IgD-negative memory B cell (primary cell): ENCODE measurements at regions not wholly inside any gene's neighbourhood (a gene's known extent, or its start where the extent isn't known, plus 50 kb on each side); places are given as distances from the start of the nearest gene placed in this dataset.
"Not testable (repeated sequence)": the region's sequence is repeated elsewhere in the genome, so short reads cannot be mapped to it uniquely, and the experiment has no call there.

Source experiments
- H3K27ac Mint-ChIP-seq, 3 donors: one replicate each; pipeline ENCODE4 v1.8.0; 2020 to 2022; ENCODE audit warnings: mild to moderate bottlenecking in 3 of 3, mixed read lengths in 3 of 3, moderate library complexity in 1 of 3
- H3K27me3 Mint-ChIP-seq: one replicate; pipeline ENCODE4 v1.8.0; 2021; ENCODE audit warnings: mixed read lengths
- H3K36me3 Mint-ChIP-seq: one replicate; pipeline ENCODE4 v1.8.0; 2020; ENCODE audit warnings: mild to moderate bottlenecking, mixed read lengths
- H3K4me1 Mint-ChIP-seq, 3 donors: one replicate each; pipeline ENCODE4 v1.8.0; 2020 to 2022; ENCODE audit warnings: mixed read lengths in 3 of 3, mild to moderate bottlenecking in 1 of 3
- H3K4me3 Mint-ChIP-seq, 4 donors: one replicate each; pipeline ENCODE4 v1.8.0; 2020 to 2022; ENCODE audit warnings: mild to moderate bottlenecking in 4 of 4, mixed read lengths in 4 of 4, moderate library complexity in 3 of 4
- H3K9me3 Mint-ChIP-seq, 3 donors: one replicate each; pipeline ENCODE4 v1.8.0; 2020 to 2021; ENCODE audit warnings: mixed read lengths in 3 of 3, mild to moderate bottlenecking in 1 of 3

DNA sequence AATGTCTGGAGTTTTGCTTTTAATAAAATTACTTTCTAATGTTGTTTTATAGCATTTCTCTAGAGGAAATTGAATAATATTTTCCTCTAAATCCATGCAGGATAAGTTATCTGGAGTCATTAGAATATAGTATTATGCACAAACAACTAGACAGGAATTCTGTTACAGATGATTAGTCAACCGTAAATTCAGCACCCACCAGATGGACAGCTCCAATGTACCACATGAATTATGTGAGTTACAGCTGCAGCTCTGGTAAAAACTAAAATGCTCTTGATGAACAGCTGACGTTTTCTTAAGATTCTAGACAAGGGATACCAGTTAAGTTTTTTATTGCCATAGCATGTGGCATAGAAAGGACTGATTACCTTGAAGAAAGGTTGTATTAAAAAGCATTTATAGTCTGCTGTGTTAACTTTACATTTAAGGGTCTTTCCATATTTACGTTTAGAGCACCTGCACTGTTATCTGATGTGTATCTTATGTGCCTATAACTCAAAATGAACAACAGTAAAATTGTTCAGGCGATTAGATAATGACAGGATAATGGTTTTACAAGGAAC is 321.4 kb upstream of the LRFN5 start:
- H3K36me3 Mint-ChIP-seq: no peaks in the 10 kb centered on the region
- H3K27ac Mint-ChIP-seq: no peak overlapping the region
- H3K9me3 Mint-ChIP-seq: peaks cover 0 to 4% (median 4%) of the 10 kb centered on the region in 3 donors
- H3K27me3 Mint-ChIP-seq: no peaks in the 10 kb centered on the region
- no peak overlapping the region for H3K4me3 Mint-ChIP-seq
- no peaks in the 10 kb centered on the region for H3K4me1 Mint-ChIP-seq

DNA sequence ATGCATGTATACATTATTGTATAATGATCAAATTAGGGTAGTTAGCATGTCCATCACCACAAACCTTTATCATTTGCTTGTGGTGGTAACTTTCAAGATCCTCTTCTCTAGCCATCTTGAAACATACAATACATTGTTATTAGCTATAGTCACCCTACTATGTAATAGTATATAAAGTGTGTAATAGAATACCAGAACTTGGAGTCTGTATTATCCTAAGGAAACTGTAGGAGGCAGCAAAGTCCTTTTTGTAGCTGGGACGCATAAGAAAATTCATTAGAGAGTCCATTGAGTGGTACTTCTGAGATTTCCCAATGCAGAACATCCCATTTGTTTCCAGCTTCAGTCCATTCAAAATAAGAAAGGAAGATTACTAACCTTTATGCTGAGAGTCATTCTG is 325.9 kb upstream of the LRFN5 start:
- no peaks in the 10 kb centered on the region for H3K36me3 Mint-ChIP-seq
- peaks cover 0 to 5% (median 3%) of the 10 kb centered on the region in 3 donors for H3K9me3 Mint-ChIP-seq
- no peak overlapping the region for H3K4me3 Mint-ChIP-seq
- H3K27ac Mint-ChIP-seq: no peak overlapping the region
- no peaks in the 10 kb centered on the region for H3K27me3 Mint-ChIP-seq
- H3K4me1 Mint-ChIP-seq: no peaks in the 10 kb centered on the region

DNA sequence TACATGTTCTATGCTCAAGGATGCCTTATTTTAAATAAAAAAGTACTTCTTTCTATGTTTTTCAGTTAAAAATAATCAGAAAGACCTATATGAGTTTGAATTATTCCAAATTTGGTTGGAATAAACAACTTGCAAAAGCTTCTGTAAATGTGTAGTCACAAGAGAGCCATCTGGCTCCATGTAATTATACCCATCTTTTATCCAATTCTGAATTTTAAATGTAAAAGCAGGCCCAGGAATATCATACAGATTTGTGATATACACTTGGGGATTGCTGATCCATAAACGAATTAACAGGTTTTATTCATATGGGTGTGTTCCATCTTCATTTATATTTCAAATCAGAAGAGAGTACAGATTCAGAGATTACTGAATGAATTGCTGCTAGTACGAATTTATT is 329.2 kb upstream of the LRFN5 start:
- Mint-ChIP-seq H3K27ac (no peak overlapping the region), H3K36me3 (no peaks in the 10 kb centered on the region), H3K9me3 (peaks cover 0 to 5% (median 3%) of the 10 kb centered on the region in 3 donors), H3K4me3 (no peak overlapping the region), H3K4me1 (no peaks in the 10 kb centered on the region), H3K27me3 (no peaks in the 10 kb centered on the region)

DNA sequence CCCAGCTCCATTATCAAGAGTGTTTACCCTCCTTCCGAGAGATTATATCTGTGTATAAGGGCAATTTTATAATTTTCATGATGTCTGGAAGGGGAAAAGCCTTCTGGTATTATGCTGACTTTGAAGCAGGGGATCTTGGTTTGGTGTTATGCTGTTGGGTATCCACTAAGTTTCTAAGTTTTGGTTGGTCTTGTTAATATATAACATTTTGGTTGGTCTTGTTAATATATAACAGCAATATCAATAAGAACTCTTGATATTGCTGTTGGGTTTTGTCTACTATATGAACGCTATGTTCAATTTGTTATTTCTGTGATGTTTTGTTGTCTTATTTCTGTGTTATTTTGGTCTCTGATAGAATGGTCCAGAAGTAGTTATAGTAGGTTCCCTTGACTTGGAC is 349.2 kb upstream of the LRFN5 start:
- no peak overlapping the region for H3K27ac Mint-ChIP-seq
- H3K27me3 Mint-ChIP-seq: no peaks in the 10 kb centered on the region
- peaks cover 0 to 1% (median 0%) of the 10 kb centered on the region in 3 donors for H3K4me1 Mint-ChIP-seq
- no peak overlapping the region for H3K4me3 Mint-ChIP-seq
- H3K9me3 Mint-ChIP-seq: peaks cover 0 to 3% (median 0%) of the 10 kb centered on the region in 3 donors
- H3K36me3 Mint-ChIP-seq: no peaks in the 10 kb centered on the region

DNA sequence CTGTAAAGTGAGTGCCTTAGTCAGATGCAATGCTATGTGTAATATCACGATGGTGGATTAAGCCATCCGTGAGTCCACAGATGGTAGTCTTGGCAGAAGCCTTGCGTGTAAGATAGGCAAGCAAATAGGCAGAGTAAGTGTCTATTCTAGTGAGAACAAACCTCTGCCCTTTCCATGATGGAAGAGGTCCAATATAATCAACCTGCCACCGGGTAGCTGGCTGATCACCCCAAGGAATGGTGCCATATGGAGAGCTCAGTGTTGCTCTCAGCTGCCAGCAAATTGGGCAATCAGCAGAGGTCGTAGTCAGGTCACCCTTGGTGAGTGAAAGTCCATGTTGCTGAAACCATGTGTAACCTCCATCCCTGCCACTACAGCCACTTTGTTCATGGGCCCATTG is 371.2 kb upstream of the LRFN5 start:
- Mint-ChIP-seq H3K4me1 (no peaks in the 10 kb centered on the region), H3K27me3 (no peaks in the 10 kb centered on the region), H3K36me3 (no peaks in the 10 kb centered on the region), H3K4me3 (no peak overlapping the region), H3K27ac (no peak overlapping the region), H3K9me3 (peaks cover 2 to 9% (median 2%) of the 10 kb centered on the region in 3 donors)

DNA sequence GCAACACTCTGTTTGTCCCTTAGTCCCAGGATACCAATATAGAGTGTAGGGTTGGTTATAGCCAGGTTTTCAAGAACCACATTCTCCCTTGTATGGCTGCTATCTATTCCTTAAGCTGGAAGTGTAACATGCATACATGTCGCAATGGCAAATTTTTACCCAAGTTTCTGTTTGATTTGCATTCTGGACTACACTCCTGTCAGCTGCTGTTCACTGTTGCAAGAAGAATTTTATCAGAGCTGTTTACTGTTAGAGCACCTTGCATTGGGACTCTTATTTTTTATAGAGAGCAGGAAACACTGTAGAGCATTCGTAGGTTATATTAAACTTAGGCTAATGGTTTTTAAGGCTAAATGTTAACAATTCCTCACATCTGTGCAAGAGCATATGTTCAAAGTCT is 376.0 kb upstream of the LRFN5 start:
- Mint-ChIP-seq H3K4me1 (no peaks in the 10 kb centered on the region), H3K27me3 (no peaks in the 10 kb centered on the region), H3K4me3 (no peak overlapping the region), H3K36me3 (no peaks in the 10 kb centered on the region), H3K27ac (no peak overlapping the region), H3K9me3 (peaks cover 2 to 3% (median 3%) of the 10 kb centered on the region in 3 donors)

DNA sequence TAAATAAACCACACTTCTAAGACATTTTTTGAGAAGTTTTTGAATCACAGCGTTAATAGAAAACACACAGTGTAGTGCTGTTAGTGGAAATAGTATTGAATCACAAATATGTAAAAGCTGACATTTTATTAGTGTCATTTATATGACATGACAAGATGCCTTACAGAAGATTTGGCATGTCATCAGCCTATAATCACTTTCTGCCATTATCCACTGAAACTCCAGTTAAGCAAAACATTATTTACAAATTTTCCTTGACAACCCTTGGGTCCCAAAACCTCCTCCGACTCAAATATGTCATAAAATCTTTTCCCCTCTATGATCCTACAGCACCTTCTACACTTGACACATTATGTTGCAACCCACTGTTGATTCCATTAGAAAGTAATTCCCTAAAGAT is 376.9 kb upstream of the LRFN5 start:
- no peak overlapping the region for H3K4me3 Mint-ChIP-seq
- H3K9me3 Mint-ChIP-seq: peaks cover 2 to 3% (median 3%) of the 10 kb centered on the region in 3 donors
- no peaks in the 10 kb centered on the region for H3K4me1 Mint-ChIP-seq
- no peak overlapping the region for H3K27ac Mint-ChIP-seq
- no peaks in the 10 kb centered on the region for H3K27me3 Mint-ChIP-seq
- H3K36me3 Mint-ChIP-seq: no peaks in the 10 kb centered on the region

DNA sequence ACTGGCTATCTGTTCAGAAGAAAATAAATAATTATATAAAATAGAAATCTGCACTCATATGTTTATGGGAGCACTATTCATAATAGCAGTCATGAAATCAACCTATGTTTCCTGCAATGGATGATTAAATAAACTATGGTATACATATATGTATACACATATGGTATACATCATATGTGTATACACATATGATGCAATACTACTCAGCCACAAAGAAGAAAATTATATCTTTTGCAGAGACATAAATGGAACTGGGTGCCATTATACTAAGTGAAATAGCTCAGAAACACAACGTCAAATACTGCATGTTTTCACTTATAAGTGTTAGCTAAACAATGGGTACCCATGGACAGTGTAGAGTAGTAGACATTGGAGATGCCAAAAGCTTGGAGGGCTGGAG is 381.2 kb upstream of the LRFN5 start:
- Mint-ChIP-seq H3K27ac (no peak overlapping the region), H3K36me3 (no peaks in the 10 kb centered on the region), H3K4me1 (no peaks in the 10 kb centered on the region), H3K27me3 (no peaks in the 10 kb centered on the region), H3K9me3 (peaks cover 0 to 1% (median 0%) of the 10 kb centered on the region in 3 donors), H3K4me3 (no peak overlapping the region)

DNA sequence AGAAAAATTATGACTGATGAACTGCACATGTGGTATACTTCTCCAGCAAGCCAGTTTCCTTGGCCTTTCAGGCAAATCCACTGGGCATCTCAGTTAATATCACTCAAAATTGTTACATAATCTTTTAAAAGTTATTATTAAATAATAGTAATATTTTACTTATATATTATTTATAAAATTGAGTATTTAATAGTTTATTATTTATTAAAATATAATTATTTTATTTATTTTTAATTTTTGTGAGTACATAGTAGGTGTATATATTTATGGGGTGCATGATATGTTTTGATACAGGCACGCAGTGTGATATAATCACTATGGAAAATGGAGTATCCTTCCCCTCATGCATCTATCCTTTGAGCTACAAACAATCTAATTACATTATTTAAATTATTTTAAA is 384.1 kb upstream of the LRFN5 start:
- no peaks in the 10 kb centered on the region for H3K27me3 Mint-ChIP-seq
- H3K9me3 Mint-ChIP-seq: peaks cover 0 to 3% (median 2%) of the 10 kb centered on the region in 3 donors
- H3K4me1 Mint-ChIP-seq: no peaks in the 10 kb centered on the region
- H3K4me3 Mint-ChIP-seq: no peak overlapping the region
- no peak overlapping the region for H3K27ac Mint-ChIP-seq
- no peaks in the 10 kb centered on the region for H3K36me3 Mint-ChIP-seq

DNA sequence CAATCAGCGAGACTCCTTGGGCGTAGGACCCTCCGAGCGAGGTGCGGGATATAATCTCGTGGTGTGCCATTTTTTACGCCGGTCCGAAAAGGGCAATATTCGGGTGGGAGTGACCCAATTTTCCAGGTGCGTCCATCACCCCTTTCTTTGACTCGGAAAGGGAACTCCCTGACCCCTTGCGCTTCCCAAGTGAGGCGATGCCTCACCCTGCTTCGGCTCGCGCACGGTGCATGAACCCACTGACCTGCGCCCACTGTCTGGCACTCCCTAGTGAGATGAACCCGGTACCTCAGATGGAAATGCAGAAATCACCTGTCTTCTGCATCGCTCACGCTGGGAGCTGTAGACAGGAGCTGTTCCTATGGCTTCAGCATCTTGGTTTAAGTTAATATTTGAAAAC is 391.7 kb upstream of the LRFN5 start:
- H3K27ac Mint-ChIP-seq, H3K4me1 Mint-ChIP-seq, H3K9me3 Mint-ChIP-seq, H3K36me3 Mint-ChIP-seq, H3K27me3 Mint-ChIP-seq, H3K4me3 Mint-ChIP-seq: not testable (repeated sequence)

DNA sequence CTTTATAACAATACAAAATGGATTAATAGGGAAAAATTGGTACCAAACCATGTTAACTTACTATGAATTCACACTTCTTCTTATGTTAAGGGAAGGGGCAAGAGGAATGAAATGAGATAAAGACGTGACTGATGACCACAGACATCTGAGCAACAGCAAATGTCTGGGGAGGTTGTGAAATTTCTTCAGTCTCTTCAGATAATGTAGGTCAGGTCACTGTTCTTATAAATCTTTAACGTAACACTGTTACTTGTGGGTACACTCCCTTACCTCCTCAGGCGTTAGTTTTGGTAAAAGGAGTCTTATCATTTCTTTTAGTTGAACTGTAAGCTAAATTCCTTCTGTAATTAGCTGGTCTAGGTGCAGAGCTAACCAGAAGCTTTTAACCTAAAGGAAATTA is 405.0 kb upstream of the LRFN5 start:
- H3K27ac Mint-ChIP-seq: no peak overlapping the region
- H3K9me3 Mint-ChIP-seq: peaks cover 0 to 4% (median 3%) of the 10 kb centered on the region in 3 donors
- H3K27me3 Mint-ChIP-seq: no peaks in the 10 kb centered on the region
- no peaks in the 10 kb centered on the region for H3K36me3 Mint-ChIP-seq
- H3K4me3 Mint-ChIP-seq: no peak overlapping the region
- no peaks in the 10 kb centered on the region for H3K4me1 Mint-ChIP-seq

DNA sequence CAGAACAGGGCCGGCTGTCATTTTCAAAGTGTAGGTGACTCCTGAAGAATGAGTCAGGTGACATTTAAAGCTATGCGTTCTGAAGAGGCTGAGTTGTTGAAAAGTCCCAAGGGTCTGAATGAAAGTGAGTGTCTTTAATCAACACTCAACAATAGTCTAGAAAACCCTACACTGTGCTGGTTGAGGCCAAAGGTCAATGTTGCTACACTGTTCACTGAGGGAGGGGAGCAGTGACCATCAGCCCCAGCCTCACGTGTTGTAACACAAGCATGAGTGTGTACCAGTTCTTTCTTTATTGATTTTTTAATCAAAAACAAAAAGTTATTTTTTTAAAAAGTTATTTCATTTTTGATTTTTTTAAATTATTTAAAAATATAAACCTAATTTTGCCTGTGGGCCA is 418.8 kb upstream of the LRFN5 start:
- H3K9me3 Mint-ChIP-seq: peaks cover 0 to 2% (median under 1%) of the 10 kb centered on the region in 3 donors
- H3K27me3 Mint-ChIP-seq: no peaks in the 10 kb centered on the region
- no peaks in the 10 kb centered on the region for H3K36me3 Mint-ChIP-seq
- H3K4me1 Mint-ChIP-seq: no peaks in the 10 kb centered on the region
- H3K27ac Mint-ChIP-seq: no peak overlapping the region
- H3K4me3 Mint-ChIP-seq: no peak overlapping the region

DNA sequence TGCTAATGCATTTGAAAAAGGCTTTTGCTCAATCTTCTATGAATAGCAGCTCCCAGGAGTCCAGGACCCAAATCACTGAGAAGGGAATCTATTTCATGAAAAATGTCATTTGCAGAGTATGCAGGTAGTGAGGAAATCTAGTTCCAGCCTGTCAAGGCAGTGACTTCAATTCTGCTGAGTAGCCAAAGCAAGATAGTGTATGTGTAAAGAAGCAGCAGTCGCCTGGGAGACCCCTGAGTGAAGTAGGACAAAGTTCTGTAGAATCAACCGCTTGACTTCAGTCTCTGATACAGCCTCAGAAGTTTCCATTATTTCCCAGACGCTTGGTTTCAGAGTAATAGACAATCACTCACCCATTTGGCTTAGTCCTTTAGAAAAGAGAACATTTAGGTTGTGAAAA is 435.6 kb upstream of the LRFN5 start:
- H3K36me3 Mint-ChIP-seq: no peaks in the 10 kb centered on the region
- H3K27me3 Mint-ChIP-seq: no peaks in the 10 kb centered on the region
- no peaks in the 10 kb centered on the region for H3K4me1 Mint-ChIP-seq
- no peak overlapping the region for H3K4me3 Mint-ChIP-seq
- H3K9me3 Mint-ChIP-seq: peaks cover 2 to 9% (median 8%) of the 10 kb centered on the region in 3 donors
- no peak overlapping the region for H3K27ac Mint-ChIP-seq

DNA sequence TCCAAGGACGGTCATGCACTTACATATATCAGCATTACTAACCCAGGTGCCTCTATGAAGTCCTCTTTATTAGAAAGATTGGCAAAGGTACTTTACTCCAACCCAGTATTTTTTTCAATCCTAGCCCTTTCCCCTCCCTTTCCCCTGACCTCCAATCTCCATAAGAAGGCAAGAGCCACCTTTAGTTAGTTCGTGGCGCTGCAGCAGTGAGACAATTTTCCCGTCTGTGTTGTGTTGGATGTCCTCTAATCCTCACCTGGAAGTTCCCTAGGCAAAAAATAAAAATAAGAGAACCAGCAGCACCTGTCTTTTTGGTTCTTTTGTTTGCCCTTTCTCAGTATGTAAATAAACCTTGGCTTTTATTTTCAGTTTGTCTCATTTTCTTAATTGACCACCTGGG is 439.6 kb upstream of the LRFN5 start:
- H3K27ac Mint-ChIP-seq: no peak overlapping the region
- H3K36me3 Mint-ChIP-seq: no peaks in the 10 kb centered on the region
- H3K4me3 Mint-ChIP-seq: no peak overlapping the region
- H3K9me3 Mint-ChIP-seq: peaks cover 2 to 3% (median 3%) of the 10 kb centered on the region in 3 donors
- H3K27me3 Mint-ChIP-seq: no peaks in the 10 kb centered on the region
- H3K4me1 Mint-ChIP-seq: no peaks in the 10 kb centered on the region

DNA sequence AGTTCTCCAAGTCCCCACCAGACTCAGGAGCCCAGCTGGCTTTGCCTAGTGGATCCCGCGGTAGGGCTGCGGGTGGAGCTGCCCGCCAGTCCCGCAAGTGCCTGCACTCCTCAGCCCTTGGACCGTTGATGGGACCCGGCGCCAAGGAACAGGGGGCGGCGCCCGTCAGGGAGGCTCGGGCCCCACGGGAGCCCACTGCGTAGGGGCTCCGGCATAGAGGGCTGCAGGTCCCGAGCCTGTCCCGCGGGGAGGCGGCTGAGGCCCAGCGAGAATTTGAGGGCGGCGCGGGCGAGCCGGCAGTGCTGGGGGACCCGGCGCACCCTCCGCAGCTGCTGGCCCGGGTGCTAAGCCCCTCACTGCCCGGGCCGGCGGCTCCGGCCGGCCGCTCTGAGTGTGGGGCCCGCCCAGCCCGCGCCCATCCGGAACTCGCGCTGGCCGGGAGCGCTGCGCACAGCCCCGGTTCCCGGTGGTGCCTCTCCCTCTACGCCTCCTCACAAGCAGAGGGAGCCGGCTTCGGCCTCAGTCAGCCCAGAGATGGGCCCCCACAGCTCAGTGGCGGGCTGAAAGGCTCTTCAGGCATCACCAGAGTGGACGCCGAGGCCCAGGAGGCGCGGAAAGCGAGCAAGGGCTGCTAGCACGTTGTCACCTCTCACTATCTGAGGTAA is 452.4 kb upstream of the LRFN5 start:
- H3K4me3 Mint-ChIP-seq: no peak overlapping the region
- no peaks in the 10 kb centered on the region for H3K4me1 Mint-ChIP-seq
- peaks cover 0 to 4% (median 1%) of the 10 kb centered on the region in 3 donors for H3K9me3 Mint-ChIP-seq
- no peaks in the 10 kb centered on the region for H3K27me3 Mint-ChIP-seq
- no peaks in the 10 kb centered on the region for H3K36me3 Mint-ChIP-seq
- H3K27ac Mint-ChIP-seq: no peak overlapping the region

DNA sequence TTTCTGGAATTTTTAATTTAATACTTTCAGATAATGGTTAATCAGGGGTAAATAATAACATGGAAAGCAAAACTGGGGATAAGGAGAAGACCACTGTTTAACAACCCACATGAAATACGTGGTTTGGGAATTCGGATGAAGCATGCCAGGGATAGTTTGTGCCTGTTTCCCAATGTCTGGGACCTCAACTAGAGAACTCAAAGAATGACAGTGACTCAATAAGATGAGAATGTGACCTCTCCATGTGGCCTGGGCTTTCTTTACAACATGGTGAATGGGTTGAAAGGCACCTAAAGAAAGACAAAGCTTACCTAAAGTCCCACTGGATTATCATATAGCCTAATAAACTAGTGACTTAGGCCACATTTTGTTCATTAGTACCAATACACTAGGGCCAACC is 460.3 kb upstream of the LRFN5 start:
- Mint-ChIP-seq H3K4me1 (no peaks in the 10 kb centered on the region), H3K36me3 (no peaks in the 10 kb centered on the region), H3K4me3 (no peak overlapping the region), H3K27me3 (no peaks in the 10 kb centered on the region), H3K27ac (no peak overlapping the region), H3K9me3 (no peaks in the 10 kb centered on the region)
